DMS 273 (cell line): ENCODE measurements at regions not wholly inside any gene's neighbourhood (a gene's known extent, or its start where the extent isn't known, plus 50 kb on each side); places are given as distances from the start of the nearest gene placed in this dataset.
"Not testable (repeated sequence)": the region's sequence is repeated elsewhere in the genome, so short reads cannot be mapped to it uniquely, and the experiment has no call there.

ENCODE experiments used
- DNase-seq: peaks from one replicate; lab custom pipeline; 2025; ENCODE audit not compliant: unreplicated experiment; lab: John Stamatoyannopoulos, UW

GRCh38 chr3:31179768-31180167 is 285.3 kb upstream of the GADL1 start:
- no peak for DNase-seq

- no peak for DNase-seq
Measured at GRCh38 chr3:31180274-31180673, 285.8 kb upstream of the GADL1 start.

GRCh38 chr3:31181661-31182060 is 287.2 kb upstream of the GADL1 start:
- no peak for DNase-seq

- no peak for DNase-seq
Measured at GRCh38 chr3:31182661-31183060, 288.2 kb upstream of the GADL1 start.

- no peak for DNase-seq
Measured at GRCh38 chr3:31184261-31185061, 290.0 kb upstream of the GADL1 start.

- DNase-seq, result no peak
Measured at GRCh38 chr3:31185062-31185357, 290.5 kb upstream of the GADL1 start.

- DNase-seq, result no peak
Measured at GRCh38 chr3:31186041-31186440, 291.6 kb upstream of the GADL1 start.

GRCh38 chr3:31187380-31187779 is 292.9 kb upstream of the GADL1 start:
- DNase-seq, result no peak

- no peak for DNase-seq
Measured at GRCh38 chr3:31188112-31188511, 293.7 kb upstream of the GADL1 start.

GRCh38 chr3:31189330-31189729 is 294.9 kb upstream of the GADL1 start:
- DNase-seq, result no peak

- DNase-seq, result no peak
Measured at GRCh38 chr3:31189971-31190370, 295.5 kb upstream of the GADL1 start.

- DNase-seq, result no peak
Measured at GRCh38 chr3:31191354-31191753, 296.9 kb upstream of the GADL1 start.

GRCh38 chr3:31193429-31193828 is 299.0 kb upstream of the GADL1 start:
- DNase-seq, result no peak

- no peak for DNase-seq
Measured at GRCh38 chr3:31193871-31194270, 299.4 kb upstream of the GADL1 start.

GRCh38 chr3:31196261-31196660 is 301.8 kb upstream of the GADL1 start:
- no peak for DNase-seq

- peak; percentile 90 for DNase-seq
Measured at GRCh38 chr3:31196881-31197364, 302.5 kb upstream of the GADL1 start.

GRCh38 chr3:31197941-31198340 is 303.5 kb upstream of the GADL1 start:
- peak; percentile 82 for DNase-seq

GRCh38 chr3:31198890-31199289 is 304.4 kb upstream of the GADL1 start:
- no peak for DNase-seq

GRCh38 chr3:31203960-31204795 is 309.7 kb upstream of the GADL1 start:
- DNase-seq, result no peak

GRCh38 chr3:31204796-31205056 is 310.3 kb upstream of the GADL1 start:
- not testable (repeated sequence) for DNase-seq

- peak; percentile 28 for DNase-seq
Measured at GRCh38 chr3:31210068-31210645, 315.7 kb upstream of the GADL1 start.

GRCh38 chr3:31213869-31214486 is 318.7 kb upstream of the STT3B start:
- DNase-seq, result no peak
